HG03460 (cell line): ENCODE measurements at regions not wholly inside any gene's neighbourhood (a gene's known extent, or its start where the extent isn't known, plus 50 kb on each side); places are given as distances from the start of the nearest gene placed in this dataset.

ENCODE experiments used
- ATAC-seq: cut with Tn5 transposase; IDR thresholded peaks from one replicate; pipeline ENCODE4 v1.9.1; 2021; ENCODE audit not compliant: unreplicated experiment

DNA sequence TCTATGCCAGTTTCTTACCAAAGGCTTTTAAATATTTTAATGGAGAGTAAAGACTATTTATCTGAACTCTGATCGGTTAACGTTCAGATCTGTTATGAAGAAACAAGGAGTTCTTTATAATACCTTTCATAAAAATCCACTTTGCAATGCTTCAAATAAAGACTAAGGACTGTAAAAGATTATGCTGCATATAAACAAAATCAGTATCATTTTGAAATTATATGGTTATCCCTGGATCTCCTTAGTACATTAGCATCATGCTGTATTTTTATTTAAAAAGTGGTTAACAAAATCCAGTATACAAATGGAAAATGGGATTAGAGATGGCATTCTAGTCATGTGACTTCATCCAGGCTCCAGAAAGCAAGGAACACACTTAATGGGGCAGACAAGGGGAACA lies 386.8 kb downstream of the LMO4 start:
- ATAC-seq: no peak

DNA sequence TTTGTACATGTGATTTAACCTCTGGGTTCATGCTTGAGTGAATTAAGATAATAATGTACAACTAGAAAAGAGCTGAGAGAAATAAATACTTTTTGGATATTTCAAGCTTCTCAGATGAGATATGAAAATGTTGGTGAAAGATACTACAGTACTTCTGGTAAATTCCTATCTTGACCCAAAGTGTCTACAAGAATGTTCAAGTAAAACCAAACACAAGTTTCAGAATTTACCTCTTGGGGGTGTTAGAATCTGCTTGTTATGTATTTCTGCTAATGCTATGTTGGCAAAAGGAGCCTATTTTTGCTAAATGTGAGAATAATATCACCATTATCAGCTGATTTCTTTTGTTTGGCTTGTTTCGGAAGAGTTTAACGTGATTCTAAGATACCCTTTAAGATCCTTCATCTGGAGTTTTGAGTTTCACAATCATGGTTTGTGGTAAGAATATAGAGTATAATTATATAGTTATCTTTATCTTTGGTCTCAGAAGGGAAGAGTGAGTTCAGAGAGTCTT lies 388.5 kb downstream of the LMO4 start:
- ATAC-seq: no peak

DNA sequence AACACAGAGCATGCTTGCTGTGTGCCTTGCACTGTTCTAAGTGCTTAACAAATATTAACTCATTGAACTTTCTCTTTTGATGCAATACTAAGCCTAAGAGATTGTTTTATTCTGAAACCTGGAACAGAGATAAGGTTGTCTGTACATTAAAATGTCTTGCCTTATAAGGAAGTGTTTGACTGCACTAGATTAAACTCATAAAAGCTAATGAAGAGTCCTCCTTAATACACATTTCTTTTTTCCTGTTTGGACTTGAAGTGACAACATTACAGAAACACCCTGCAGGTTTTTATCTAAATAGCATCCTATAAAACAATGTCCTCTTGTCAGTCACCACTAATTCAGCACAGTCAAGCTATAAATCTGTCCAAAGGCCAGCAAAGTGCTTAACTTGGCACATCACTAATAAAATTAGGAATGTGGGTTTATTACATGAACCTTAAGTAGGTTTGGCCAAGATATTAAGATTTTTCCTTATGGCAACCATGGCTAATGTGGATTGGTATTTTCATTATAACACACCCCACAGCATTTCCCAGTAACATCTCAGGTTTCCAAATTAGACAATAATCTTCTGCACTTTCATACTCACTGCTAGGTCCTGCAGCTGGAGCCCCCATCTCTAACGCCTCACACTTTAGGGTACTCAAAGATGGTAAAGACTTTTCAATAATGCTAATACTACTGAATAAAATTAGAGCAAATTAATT lies 389.7 kb downstream of the LMO4 start:
- no peak for ATAC-seq

DNA sequence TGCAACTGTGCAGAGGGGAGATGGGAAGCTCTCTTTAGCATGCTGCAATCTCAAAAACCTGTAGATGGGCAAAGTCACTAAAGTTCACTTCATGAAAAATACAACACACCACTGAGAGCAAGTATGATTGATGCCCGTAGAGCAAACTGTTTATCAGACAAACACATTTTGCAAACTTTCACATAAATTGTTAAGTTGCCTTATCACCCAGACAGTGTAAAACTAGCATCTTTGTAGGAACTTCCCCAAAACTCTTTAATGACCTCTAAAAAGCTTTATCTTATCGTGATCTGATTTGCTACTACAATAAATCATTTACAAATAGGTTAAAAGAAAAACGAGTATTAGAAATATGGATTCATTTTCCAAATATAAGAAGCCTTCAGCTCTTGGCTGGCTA lies 391.0 kb downstream of the LMO4 start:
- no peak for ATAC-seq

DNA sequence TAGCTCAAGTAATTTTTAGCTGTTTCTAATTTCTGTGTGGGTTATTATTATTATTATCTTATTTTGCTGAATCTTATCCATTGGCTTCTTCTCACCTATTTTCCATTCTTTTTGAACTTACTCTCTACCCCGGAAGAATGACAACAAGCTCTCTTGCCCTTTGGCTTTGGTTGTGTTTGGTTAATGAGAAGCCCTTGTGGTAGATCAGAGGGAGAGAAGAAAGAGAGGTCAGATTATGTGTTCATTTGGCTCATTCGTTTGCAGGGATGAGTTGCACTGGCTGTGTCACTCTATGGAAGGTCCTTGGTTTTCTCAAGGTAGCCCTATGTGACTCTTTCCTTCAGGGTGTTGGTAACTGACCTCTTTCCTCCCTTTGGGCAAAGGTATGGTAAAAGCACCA lies 391.9 kb downstream of the LMO4 start:
- no peak for ATAC-seq

DNA sequence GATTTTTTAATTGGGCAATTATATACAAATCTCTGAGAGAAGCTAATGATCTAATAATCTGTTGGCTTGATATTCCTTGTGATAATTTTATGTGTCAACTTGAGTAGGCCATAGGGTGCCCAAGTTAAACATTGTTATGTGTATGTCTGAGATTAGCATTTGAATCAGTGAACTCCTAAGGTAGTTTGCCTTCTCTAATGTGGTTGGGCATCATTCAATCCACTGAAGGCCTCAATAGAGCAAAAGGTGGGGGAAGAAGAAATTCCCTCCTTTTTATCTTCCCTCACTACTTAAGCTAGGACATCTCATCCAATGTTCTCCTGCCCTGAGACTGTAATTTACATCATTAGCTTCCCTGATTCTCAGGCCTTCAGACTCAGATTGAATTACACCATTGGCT lies 394.5 kb downstream of the LMO4 start:
- ATAC-seq: no peak

DNA sequence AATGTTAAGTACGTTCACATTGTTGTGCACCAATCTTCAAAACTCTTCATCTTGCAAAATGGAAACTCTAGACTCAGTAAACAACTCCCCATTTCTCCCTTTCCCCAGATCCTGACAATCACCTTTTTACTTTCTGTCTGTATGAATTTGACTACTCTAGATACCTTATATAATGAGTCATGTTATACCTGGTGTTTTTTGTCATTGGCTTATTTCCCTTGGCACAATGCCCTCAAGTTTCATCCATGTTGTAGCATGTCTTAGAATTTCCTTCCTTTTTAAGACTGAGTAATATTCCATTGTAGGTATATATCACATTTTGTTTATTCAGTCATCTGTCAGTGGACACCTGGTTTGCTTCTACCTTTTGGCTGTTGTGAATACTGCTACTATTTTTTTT lies 399.5 kb downstream of the LMO4 start:
- no peak for ATAC-seq

DNA sequence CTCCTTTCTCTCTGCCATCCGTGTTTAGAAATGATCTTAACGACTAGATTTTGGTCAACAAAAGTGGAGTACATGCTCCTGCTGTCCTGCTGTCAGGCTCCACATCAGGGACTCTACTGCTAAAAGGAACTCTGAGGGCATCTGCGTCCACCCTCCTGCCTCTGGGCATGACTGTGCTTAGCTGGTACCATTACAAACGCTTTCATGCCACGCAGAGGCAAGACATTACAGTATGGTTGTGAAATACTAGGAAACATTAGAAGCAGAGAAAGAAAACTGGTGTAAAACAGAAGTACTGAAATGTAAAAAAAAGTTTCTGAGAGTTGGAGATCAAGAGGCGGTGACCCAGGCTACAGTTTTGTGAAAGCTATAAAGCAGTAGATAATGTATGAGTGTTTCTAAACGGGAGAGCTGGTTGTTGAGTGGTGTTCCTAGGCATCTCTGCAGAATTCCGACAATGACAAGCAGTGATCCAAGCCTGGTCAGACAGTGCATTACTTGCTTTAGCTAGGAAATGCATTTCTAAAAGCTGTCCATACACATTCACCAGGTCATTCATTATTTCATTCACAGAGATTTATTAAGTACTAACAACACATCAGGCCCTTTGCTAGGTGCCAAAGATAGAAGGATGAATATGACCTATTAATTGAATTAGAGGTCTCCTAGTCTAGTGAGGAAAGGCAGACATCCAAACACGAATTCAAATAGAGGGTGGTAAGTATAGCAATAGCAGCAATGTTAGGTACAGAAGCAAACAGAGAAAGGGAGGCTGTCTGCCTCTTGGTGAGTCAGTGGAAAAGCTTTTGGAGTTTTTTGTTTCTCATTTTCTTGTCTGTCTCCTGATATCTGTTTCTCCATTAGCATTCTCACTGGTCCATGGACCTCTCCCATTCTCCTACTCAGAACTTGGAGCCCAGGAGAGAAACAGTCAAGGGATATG lies 401.9 kb downstream of the LMO4 start:
- no peak for ATAC-seq

DNA sequence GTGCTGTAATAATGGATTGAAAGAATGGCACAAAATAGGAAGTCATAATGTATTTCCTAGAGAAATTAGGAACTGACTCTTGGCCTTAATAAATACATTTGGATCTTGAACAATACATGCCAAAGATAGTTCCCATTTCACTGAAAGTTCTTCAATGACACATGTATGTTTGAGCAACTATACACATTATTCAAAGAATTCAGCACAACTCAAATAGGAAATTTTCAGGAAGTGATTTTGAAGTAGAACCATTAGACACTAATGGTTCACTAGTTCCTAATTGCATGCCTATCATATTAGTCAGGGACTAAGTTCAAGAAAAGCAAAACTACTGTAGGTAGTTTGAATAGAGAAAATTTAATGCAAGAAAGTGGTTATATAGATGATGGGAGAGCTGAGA lies 404.7 kb downstream of the LMO4 start:
- ATAC-seq: no peak

DNA sequence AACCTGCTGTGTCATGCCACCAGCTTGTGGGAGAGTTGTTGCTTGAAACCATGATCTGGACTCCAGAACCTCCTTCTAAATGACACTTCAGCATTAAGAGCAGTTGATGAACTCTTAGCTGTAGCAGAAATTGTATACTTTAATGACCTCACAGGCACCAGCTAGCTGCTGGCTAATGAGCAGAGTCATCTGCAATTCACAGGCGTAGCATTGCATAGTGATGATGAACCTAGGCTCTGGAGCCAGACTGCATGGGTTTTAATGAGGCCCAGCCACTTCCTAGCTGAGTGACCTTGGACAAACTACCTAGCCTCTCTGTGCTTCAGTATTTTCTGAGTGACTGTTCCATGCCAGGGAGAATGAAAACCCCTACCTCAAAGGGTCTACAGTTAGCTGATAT lies 407.1 kb downstream of the LMO4 start:
- no peak for ATAC-seq

DNA sequence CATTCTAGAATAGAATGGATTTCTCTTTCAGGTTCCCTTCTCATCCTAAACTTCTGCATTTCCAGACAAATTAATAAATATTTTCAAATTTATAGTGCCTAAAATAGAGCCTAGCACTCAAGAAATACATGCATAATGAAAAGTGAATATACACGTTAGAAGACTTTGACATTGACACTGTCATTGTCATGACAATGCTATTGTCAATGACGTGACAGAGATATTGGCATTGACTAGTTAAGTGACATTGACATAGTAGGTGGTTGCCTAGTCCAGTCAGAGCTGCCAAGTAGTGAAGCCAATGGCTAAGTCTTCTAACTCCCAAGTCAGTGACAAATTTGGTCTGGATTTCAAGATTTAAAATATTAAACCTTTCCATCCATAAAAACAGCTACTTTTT lies 410.5 kb downstream of the LMO4 start:
- ATAC-seq: no peak

DNA sequence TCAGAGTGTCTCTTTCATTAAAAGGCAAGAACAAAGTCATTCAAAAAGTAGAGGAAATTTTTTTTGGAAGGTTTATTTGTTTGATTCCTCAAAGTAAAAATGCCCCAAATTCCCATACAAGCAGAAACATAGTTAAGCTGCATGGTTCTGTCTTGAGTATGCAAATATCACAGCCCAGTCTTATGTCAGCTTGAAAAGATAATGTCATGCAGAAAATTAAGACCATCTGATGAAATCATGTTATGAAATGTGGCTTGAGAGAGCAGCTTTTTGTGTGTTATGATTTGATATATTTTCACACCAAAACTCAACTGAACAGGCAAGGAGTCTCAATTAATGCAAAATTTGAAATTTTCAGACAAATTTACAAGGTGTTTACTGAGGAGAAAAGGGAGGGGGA lies 411.0 kb downstream of the LMO4 start:
- ATAC-seq: no peak

DNA sequence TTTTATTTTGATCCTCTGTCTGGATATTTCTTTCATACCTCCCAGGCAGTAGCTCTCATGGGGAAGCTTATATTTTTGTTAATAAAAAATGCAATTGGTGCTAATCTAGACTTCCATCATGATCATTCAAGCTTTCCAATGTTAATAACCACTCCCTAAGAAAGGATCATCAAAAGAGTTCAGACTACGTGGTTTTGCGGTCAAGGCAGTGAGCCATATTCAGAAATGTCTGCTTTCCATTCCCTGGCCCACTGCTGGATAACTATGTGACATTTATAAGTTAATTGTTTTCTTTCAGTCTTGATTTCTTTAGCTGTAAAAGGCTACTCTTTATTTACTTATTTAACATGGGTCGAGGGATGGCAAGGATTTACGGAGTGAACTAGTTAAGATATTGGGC lies 414.6 kb downstream of the LMO4 start:
- ATAC-seq: no peak

DNA sequence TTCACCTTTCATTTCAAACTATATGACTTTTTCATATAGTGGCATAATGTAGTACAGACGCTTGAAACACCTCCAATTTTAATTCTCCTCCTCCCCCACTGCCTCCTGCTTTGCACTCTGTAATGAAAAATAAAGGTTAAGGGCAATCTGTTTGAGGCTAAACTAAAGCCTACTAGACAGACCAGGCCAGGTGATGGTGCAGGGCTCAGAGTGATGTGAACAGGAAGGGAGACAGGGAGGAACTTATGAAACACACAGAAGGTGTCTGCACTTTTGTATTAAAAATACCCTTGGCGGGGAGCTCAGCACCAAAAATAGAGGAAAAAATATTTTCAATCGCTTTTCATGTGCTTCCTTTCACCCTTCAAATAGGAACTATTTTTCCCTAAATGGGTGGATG lies 415.4 kb downstream of the LMO4 start:
- ATAC-seq: no peak

DNA sequence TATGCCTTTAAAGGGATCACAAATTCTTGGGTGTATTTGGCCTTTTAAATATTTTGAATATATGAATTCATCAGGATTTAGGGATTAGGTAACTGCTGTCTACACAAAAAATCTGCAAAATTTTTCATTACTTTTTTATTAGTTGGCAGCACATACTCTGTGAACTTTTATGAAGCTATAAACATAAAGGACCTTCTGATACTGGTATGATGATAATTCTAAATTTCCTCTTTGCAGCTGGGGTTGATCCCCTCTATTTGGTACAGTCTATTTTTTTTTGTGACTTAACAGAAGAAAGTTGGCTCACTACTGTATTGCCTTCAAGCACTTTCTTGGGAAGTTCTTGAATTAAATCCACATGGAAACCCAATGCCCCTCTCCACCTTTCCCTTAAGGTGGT lies 416.1 kb downstream of the LMO4 start:
- ATAC-seq: no peak

DNA sequence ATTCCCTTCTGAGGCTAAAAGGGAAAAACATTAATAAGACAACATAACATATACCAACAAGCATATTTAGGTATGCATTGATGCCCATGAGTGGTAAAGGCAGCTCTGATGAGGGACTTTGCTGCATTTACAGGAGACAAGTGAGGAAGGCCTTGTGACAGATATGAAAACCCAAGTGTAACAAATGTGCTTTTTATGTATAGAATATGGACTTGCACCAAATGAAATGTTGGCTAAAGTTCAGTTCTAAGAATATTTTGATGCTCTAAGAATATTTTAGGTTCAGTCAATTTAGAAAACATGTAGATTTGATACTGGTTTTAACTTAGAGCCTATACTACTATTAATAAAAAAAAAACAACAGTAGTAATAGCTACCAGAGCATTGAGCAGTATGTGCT lies 424.7 kb downstream of the LMO4 start:
- ATAC-seq: no peak

DNA sequence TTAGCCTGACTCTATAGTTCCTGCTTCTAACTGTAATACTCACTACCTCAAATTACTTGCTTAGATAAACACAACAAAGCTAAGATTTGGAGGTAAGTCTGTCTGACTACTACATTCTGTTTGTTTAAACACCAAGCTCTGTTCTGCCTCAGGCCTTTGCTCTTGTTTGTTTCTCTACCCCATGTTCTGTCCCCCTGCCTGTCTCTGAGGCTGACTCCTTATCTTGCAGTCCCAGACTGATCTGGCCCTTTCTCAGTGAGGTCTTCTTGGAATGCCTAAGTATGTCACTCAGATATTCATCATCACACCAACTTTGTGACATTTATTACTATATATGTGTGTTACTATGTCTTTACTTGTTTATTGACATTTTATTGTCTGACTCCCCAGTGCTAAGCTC lies 425.5 kb downstream of the LMO4 start:
- ATAC-seq: no peak

DNA sequence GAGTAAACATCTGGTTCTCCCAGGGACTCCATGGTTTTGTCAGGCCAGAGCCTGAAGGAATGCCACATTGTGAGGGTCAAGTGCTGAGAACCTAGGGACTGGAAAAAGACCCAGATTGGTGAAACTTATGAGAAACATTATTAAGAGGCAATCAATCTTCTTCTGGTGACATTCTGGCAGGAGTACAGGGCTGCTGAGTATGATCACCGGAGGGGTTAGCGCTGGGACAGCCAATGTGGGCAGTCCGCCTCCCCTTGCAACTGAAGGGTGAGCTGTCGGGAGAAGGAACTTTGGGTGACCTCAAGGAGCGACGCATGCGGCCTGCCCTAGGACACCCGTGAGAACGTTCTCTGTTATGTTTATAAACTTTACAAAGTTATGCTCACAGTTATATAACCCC lies 429.0 kb downstream of the LMO4 start:
- no peak for ATAC-seq

DNA sequence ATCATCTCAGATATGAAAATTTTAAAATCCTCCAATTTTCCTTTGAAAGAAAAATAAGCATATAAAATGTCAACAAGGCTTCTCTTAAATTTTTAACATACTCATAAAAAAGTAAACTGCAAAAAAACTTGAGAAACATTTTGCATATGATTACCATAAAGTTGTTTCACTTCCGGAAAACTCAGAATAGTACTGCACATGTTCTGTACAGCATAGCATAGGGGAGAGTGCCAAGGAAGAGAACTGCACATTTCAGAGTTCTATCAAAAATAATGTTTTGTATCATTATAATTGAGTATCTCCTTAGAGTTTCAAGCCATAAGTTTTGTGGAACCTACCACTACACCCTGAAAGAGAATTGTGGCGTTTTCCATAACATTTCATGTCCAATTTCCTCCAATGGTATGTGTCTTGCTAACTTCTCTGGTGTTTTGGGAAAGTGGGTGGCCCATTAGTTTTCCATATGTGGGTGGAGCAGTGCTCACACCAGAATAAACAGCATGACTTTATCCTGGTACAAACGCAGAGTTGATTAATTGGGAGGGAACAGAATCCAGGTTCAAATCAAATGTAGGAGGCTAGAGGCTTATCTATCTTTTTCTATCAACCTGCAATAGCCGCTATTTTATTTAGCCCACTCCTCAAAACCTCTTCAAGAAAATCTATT lies 430.9 kb downstream of the LMO4 start:
- ATAC-seq: no peak

DNA sequence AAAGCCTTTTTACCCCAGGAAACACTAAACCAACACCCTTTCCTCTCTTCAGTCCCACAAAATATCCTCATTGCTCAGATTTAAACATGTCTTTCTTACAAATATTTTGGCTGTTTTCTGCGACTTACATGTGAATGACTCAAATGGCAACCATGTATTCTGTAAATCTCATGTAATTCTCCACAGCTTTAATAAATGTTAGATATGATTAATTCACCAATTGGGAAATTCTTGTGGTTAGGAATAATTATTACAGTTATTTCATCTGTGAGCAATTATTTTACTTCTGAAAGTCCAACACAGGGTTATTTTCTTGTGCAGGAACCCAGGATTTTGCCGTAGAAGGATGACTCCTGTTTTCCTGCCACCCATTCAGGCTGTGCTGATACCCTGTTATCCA lies 431.5 kb downstream of the LMO4 start:
- ATAC-seq: no peak

DNA sequence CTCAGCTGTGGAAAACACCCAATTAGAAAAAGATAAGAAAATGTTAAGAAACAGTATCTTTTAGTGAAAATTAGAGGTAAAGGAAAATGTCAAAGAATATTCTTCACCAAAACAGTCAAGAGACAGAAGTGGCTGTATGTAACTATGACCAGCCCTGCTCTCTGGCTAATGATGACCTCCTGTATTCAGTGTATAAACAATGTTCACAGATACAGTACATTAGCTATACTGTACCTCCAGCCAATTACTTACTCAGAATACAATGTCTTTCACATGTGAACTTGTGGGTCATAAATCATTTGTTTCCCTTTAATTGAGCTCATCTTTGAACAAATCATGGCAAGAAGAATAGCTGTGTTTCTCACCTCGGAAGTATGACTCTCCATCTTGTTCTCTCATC lies 432.0 kb downstream of the LMO4 start:
- no peak for ATAC-seq

DNA sequence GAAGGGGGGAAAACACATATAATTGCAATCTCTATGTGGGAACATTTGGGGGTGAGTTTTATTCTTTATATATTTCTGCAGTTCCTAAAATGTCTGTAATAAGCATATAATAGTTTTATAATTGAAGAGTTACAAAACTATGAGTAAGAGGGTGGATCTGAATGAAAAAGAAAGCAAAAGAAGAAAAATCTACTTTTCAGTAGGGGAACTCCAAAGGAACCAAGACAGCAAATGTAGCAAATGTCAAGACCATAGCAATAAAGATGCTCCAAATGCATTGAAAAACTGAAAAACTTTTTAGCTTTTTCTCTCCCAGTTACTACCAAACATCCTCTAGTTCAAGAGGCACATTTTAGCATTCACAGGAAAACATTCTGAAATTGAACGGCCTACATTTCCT lies 434.8 kb downstream of the LMO4 start:
- ATAC-seq: no peak
